ENCODE measurements at regions not wholly inside any gene's neighbourhood (a gene's known extent, or its start where the extent isn't known, plus 50 kb on each side); places are given as distances from the start of the nearest gene placed in this dataset.
A peak's percentile ranks its signal among the peaks of the same experiment; 100 is the strongest.

- DNase-seq = no peak
These were observed 618.2 kb downstream of the METTL15 start for GRCh38 chr11:28726432-28726831.

GRCh38 chr11:28715726-28716125 lies 607.5 kb downstream of the METTL15 start:
- no peak for DNase-seq

GRCh38 chr11:28713850-28714249 lies 605.7 kb downstream of the METTL15 start:
- DNase-seq = no peak

GRCh38 chr11:28708075-28708474 lies 599.9 kb downstream of the METTL15 start:
- DNase-seq = no peak

GRCh38 chr11:28704801-28705200 lies 596.6 kb downstream of the METTL15 start:
- DNase-seq = no peak

GRCh38 chr11:28703371-28703770 lies 595.2 kb downstream of the METTL15 start:
- DNase-seq = no peak

GRCh38 chr11:28702871-28703270 lies 594.7 kb downstream of the METTL15 start:
- DNase-seq = no peak

- no peak for DNase-seq
These were observed 594.2 kb downstream of the METTL15 start for GRCh38 chr11:28702450-28702790.

GRCh38 chr11:28701760-28702449 lies 593.7 kb downstream of the METTL15 start:
- no peak for DNase-seq

- DNase-seq = no peak
These were observed 591.5 kb downstream of the METTL15 start for GRCh38 chr11:28699701-28700100.

- DNase-seq = peak; percentile 12
These were observed 590.0 kb downstream of the METTL15 start for GRCh38 chr11:28697920-28698827.

GRCh38 chr11:28696591-28696990 lies 588.4 kb downstream of the METTL15 start:
- no peak for DNase-seq

GRCh38 chr11:28690746-28691145 lies 582.6 kb downstream of the METTL15 start:
- no peak for DNase-seq

- no peak for DNase-seq
These were observed 575.9 kb downstream of the METTL15 start for GRCh38 chr11:28684011-28684586.

- DNase-seq = no peak
These were observed 571.7 kb downstream of the METTL15 start for GRCh38 chr11:28679795-28680468.

- DNase-seq = no peak
These were observed 569.5 kb downstream of the METTL15 start for GRCh38 chr11:28677721-28678120.

- DNase-seq = no peak
These were observed 567.0 kb downstream of the METTL15 start for GRCh38 chr11:28675183-28675582.

- DNase-seq = no peak
These were observed 566.4 kb downstream of the METTL15 start for GRCh38 chr11:28674433-28675103.

GRCh38 chr11:28673691-28674432 lies 565.7 kb downstream of the METTL15 start:
- DNase-seq = no peak

GRCh38 chr11:28671274-28671673 lies 563.1 kb downstream of the METTL15 start:
- no peak for DNase-seq

GRCh38 chr11:28666632-28667031 lies 558.4 kb downstream of the METTL15 start:
- no peak for DNase-seq
